Left hindlimb (tissue), 1 donor: ENCODE measurements at regions not wholly inside any gene's neighbourhood (a gene's known extent, or its start where the extent isn't known, plus 50 kb on each side); places are given as distances from the start of the nearest gene placed in this dataset.

ENCODE experiments used
- DNase-seq: peaks from one replicate; pipeline ENCODE4 v3.0.0-alpha.2; 2018

GRCh38 chr11:109184376-109184775, 237.6 kb upstream of the C11orf87 start:
- DNase-seq: no peak

- no peak for DNase-seq
Observed at GRCh38 chr11:109192864-109193263, 229.1 kb upstream of the C11orf87 start.

GRCh38 chr11:109193880-109194279, 228.1 kb upstream of the C11orf87 start:
- no peak for DNase-seq

GRCh38 chr11:109196016-109196415, 226.0 kb upstream of the C11orf87 start:
- no peak for DNase-seq

GRCh38 chr11:109197656-109198055, 224.3 kb upstream of the C11orf87 start:
- DNase-seq: no peak

GRCh38 chr11:109203176-109203575, 218.8 kb upstream of the C11orf87 start:
- no peak for DNase-seq

- no peak for DNase-seq
Observed at GRCh38 chr11:109205312-109205711, 216.7 kb upstream of the C11orf87 start.

- DNase-seq: no peak
Observed at GRCh38 chr11:109208121-109208520, 213.9 kb upstream of the C11orf87 start.

GRCh38 chr11:109209572-109209971, 212.4 kb upstream of the C11orf87 start:
- DNase-seq: no peak

- no peak for DNase-seq
Observed at GRCh38 chr11:109221190-109221589, 200.8 kb upstream of the C11orf87 start.

- DNase-seq: no peak
Observed at GRCh38 chr11:109222761-109223160, 199.2 kb upstream of the C11orf87 start.

GRCh38 chr11:109223451-109223850, 198.5 kb upstream of the C11orf87 start:
- no peak for DNase-seq

- no peak for DNase-seq
Observed at GRCh38 chr11:109229682-109230081, 192.3 kb upstream of the C11orf87 start.

GRCh38 chr11:109236188-109236587, 185.8 kb upstream of the C11orf87 start:
- DNase-seq: no peak

GRCh38 chr11:109236696-109237095, 185.3 kb upstream of the C11orf87 start:
- no peak for DNase-seq

GRCh38 chr11:109237636-109238035, 184.4 kb upstream of the C11orf87 start:
- DNase-seq: peak; percentile 26

GRCh38 chr11:109241988-109242536, 179.9 kb upstream of the C11orf87 start:
- DNase-seq: no peak

GRCh38 chr11:109247071-109247470, 174.9 kb upstream of the C11orf87 start:
- DNase-seq: no peak

GRCh38 chr11:109249597-109249996, 172.4 kb upstream of the C11orf87 start:
- DNase-seq: no peak

GRCh38 chr11:109251230-109251629, 170.8 kb upstream of the C11orf87 start:
- DNase-seq: no peak

GRCh38 chr11:109264128-109264527, 157.9 kb upstream of the C11orf87 start:
- DNase-seq: no peak

- DNase-seq: no peak
Observed at GRCh38 chr11:109267293-109268095, 154.5 kb upstream of the C11orf87 start.

GRCh38 chr11:109275931-109276330, 146.1 kb upstream of the C11orf87 start:
- no peak for DNase-seq

GRCh38 chr11:109285465-109285864, 136.5 kb upstream of the C11orf87 start:
- no peak for DNase-seq

- no peak for DNase-seq
Observed at GRCh38 chr11:109291553-109291952, 130.4 kb upstream of the C11orf87 start.
